ENCODE measurements at regions not wholly inside any gene's neighbourhood (a gene's known extent, or its start where the extent isn't known, plus 50 kb on each side); places are given as distances from the start of the nearest gene placed in this dataset.

GRCh38 chr6:132063204-132063603 is 112.0 kb upstream of the CCN2 start:
- ATAC-seq = no peak; the same call in 1 of the 2 replicates
- H3K4me1 ChIP-seq (ENCODE audit: control insufficient read depth in 1 of 2, insufficient read depth in 2 of 2, low read length in 2 of 2) = peaks cover 6 to 50% of the 10 kb centered on the region in 2 experiments
- POLR2A ChIA-PET = no interaction called here
- no peaks in the 10 kb centered on the region for H3K79me2 ChIP-seq (ENCODE audit: insufficient read depth, low read length)
- BruUV-seq (replicated peaks) = no TSS peak
- CTCF ChIA-PET = no interaction called here
- no peak overlapping the region for H3K4me3 ChIP-seq (replicated peaks in 1 of 2; ENCODE audit: low read depth in 1 of 2, low read length in 2 of 2)
- no peak overlapping the region for H3K27ac ChIP-seq (ENCODE audit: low read depth, low read length)
- intact Hi-C loops (cut with micrococcal nuclease) = no loop called here
- H4K20me1 ChIP-seq (ENCODE audit: insufficient read depth) = no peaks in the 10 kb centered on the region
- H3K9me3 ChIP-seq (ENCODE audit: control insufficient read depth in 1 of 2, insufficient read depth in 1 of 2, low read depth in 1 of 2, low read length in 2 of 2) = no peaks in the 10 kb centered on the region
- no peak for DNase-seq (ENCODE audit: low read depth, low spot score)
- TF ChIP-seq SRF (IDR thresholded peaks at IDR 0.05; ENCODE audit: low read depth) (no peak), ELF1 (IDR thresholded peaks at IDR 0.05; ENCODE audit: borderline replicate concordance, low read depth) (no peak), FOSL1 (IDR thresholded peaks at IDR 0.05; ENCODE audit: low read depth) (no peak), SP1 (IDR thresholded peaks at IDR 0.05; ENCODE audit: low read depth) (no peak)
- RAD21 ChIA-PET (ENCODE audit: low non-redundant PET in 1 of 2, low total read pairs in 2 of 2, uncharacterized antibody in 2 of 2, unreplicated experiment in 2 of 2) = no interaction called here
- H3K36me3 ChIP-seq (ENCODE audit: control insufficient read depth in 1 of 2, insufficient read depth in 2 of 2, low read length in 2 of 2) = no peaks in the 10 kb centered on the region
- no peak overlapping the region for H3K9ac ChIP-seq (ENCODE audit: low read length)
- no peaks in the 10 kb centered on the region for H3K9me2 ChIP-seq (ENCODE audit: insufficient read depth)
- H3K27me3 ChIP-seq (ENCODE audit: insufficient read depth, low read length) = no peaks in the 10 kb centered on the region
- peak overlapping the region; percentile 4 for H2AFZ ChIP-seq (ENCODE audit: low read depth, low read length, poor library complexity, severe bottlenecking)
- H3K4me2 ChIP-seq (ENCODE audit: low read length) = peak overlapping the region; percentile 43

- ATAC-seq (no peak), DNase-seq (ENCODE audit: low read depth, low spot score) (no peak)
- Histone ChIP-seq H3K4me1 (ENCODE audit: control insufficient read depth in 1 of 2, insufficient read depth in 2 of 2, low read length in 2 of 2) (peaks cover 6 to 50% of the 10 kb centered on the region in 2 experiments), H3K9me2 (ENCODE audit: insufficient read depth) (no peaks in the 10 kb centered on the region), H3K4me3 (replicated peaks in 1 of 2; ENCODE audit: low read depth in 1 of 2, low read length in 2 of 2) (no peak overlapping the region), H3K79me2 (ENCODE audit: insufficient read depth, low read length) (no peaks in the 10 kb centered on the region), H3K9me3 (ENCODE audit: control insufficient read depth in 1 of 2, insufficient read depth in 1 of 2, low read depth in 1 of 2, low read length in 2 of 2) (no peaks in the 10 kb centered on the region), H3K27ac (ENCODE audit: low read depth, low read length) (no peak overlapping the region), H3K9ac (ENCODE audit: low read length) (no peak overlapping the region), H3K27me3 (ENCODE audit: insufficient read depth, low read length) (no peaks in the 10 kb centered on the region), H2AFZ (ENCODE audit: low read depth, low read length, poor library complexity, severe bottlenecking) (peak overlapping the region; percentile 4), H4K20me1 (ENCODE audit: insufficient read depth) (no peaks in the 10 kb centered on the region), H3K4me2 (ENCODE audit: low read length) (peak overlapping the region; percentile 43), H3K36me3 (ENCODE audit: control insufficient read depth in 1 of 2, insufficient read depth in 2 of 2, low read length in 2 of 2) (no peaks in the 10 kb centered on the region)
- ChIA-PET POLR2A (no interaction called here), RAD21 (ENCODE audit: low non-redundant PET in 1 of 2, low total read pairs in 2 of 2, uncharacterized antibody in 2 of 2, unreplicated experiment in 2 of 2) (no interaction called here), CTCF (no interaction called here)
- no peak for TF ChIP-seq CBX3 (IDR thresholded peaks at IDR 0.05; ENCODE audit: low read depth)
- no peak for TF ChIP-seq ELF1 (IDR thresholded peaks at IDR 0.05; ENCODE audit: borderline replicate concordance, low read depth)
- no peak for TF ChIP-seq REST (IDR thresholded peaks at IDR 0.05; ENCODE audit: low read depth)
- TF ChIP-seq, protein P1, sequence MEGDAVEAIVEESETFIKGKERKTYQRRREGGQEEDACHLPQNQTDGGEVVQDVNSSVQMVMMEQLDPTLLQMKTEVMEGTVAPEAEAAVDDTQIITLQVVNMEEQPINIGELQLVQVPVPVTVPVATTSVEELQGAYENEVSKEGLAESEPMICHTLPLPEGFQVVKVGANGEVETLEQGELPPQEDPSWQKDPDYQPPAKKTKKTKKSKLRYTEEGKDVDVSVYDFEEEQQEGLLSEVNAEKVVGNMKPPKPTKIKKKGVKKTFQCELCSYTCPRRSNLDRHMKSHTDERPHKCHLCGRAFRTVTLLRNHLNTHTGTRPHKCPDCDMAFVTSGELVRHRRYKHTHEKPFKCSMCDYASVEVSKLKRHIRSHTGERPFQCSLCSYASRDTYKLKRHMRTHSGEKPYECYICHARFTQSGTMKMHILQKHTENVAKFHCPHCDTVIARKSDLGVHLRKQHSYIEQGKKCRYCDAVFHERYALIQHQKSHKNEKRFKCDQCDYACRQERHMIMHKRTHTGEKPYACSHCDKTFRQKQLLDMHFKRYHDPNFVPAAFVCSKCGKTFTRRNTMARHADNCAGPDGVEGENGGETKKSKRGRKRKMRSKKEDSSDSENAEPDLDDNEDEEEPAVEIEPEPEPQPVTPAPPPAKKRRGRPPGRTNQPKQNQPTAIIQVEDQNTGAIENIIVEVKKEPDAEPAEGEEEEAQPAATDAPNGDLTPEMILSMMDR (IDR thresholded peaks at IDR 0.05 in 2 of 3, conservative IDR thresholded peaks at IDR 0.05 in 1 of 3; ENCODE audit: borderline replicate concordance in 1 of 3, insufficient read depth in 1 of 3, low read depth in 2 of 3, low read length in 2 of 3) = no peak
- no peak for TF ChIP-seq SP1 (IDR thresholded peaks at IDR 0.05; ENCODE audit: low read depth)
- TF ChIP-seq FOSL1 (IDR thresholded peaks at IDR 0.05; ENCODE audit: low read depth) = no peak
- TF ChIP-seq EGR1 (IDR thresholded peaks at IDR 0.05; ENCODE audit: low read depth) = no peak
- no peak for TF ChIP-seq SRF (IDR thresholded peaks at IDR 0.05; ENCODE audit: low read depth)
- intact Hi-C loops (cut with micrococcal nuclease) = no loop called here
- BruUV-seq (replicated peaks) = no TSS peak
Observed at GRCh38 chr6:132062626-132063025, 111.5 kb upstream of the CCN2 start.

All from HCT116 (cell line).